Jurkat, Clone E6-1 (cell line): ENCODE measurements at regions not wholly inside any gene's neighbourhood (a gene's known extent, or its start where the extent isn't known, plus 50 kb on each side); places are given as distances from the start of the nearest gene placed in this dataset.

Source experiments
- DNase-seq: peaks from one replicate; pipeline ENCODE4 v3.0.0-alpha.2; 2011; ENCODE audit warnings: low read depth, low spot score
- H3K4me3 ChIP-seq: 2 replicates; pipeline ENCODE4 v1.5.1; 2011; ENCODE audit warnings: mild to moderate bottlenecking, low read length, control low read depth, moderate library complexity

DNA sequence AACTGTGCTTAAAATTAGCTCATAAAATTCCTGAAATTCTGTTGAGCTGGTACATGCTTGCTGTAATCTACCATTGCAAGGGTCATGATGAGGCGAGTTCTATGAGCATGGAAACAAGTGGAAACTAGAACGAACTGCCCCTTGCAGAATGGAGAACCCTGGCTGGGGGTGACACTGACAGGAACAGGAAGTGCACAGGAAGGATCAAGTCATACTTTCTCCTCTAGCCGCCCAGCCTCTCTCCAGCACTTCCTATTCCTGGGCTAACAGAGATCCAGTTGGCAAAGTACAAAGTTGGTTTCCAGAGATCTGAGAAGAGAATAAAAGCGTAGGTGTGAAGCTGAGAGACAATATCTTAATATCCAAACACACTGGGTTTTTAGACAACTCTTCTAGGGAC lies 414.2 kb upstream of the PODXL start:
- no peak for DNase-seq
- no peak overlapping the region for H3K4me3 ChIP-seq

DNA sequence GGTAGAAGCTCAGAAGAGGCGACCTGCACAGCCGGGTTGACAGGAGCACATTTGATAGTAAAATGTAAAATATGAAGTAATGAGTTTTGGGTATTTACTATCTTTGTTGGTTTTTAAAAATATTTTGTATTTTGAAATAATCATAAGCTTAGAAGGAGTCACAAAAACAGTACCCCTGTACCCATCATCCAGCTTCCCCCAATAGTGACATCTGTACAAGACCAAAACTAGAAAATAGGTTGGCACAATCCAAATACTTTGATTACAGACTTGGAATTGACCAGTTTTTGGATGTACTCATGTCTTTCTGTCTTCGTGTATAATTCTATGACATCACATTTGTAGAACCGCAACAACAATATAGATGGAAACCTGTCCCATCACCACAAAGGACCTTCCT lies 413.1 kb upstream of the PODXL start:
- H3K4me3 ChIP-seq, result no peak overlapping the region
- no peak for DNase-seq

DNA sequence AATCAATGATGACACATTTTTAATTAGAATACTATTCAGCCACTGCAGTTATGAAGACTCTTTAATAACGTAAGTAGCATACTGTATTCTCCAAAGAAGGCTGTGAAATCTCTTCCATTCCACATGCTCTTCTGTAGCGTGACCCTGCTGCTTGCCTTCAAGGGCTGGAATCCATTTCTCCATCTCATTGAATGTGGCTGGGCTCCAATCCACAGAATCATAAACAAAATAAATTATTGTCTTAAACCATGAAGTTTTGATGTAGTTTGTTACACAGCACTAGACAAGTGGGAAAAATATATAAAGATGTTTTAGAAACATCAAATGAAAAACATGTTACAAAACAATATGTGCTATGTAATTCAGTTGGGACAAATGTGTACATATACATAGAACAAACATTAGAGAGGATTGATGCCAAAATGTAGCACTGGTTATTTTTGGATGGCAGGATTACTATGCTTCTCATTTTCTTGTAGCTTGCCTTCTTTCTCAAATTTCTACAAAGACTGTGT lies 410.8 kb upstream of the PODXL start:
- DNase-seq, result no peak
- H3K4me3 ChIP-seq, result no peak overlapping the region

DNA sequence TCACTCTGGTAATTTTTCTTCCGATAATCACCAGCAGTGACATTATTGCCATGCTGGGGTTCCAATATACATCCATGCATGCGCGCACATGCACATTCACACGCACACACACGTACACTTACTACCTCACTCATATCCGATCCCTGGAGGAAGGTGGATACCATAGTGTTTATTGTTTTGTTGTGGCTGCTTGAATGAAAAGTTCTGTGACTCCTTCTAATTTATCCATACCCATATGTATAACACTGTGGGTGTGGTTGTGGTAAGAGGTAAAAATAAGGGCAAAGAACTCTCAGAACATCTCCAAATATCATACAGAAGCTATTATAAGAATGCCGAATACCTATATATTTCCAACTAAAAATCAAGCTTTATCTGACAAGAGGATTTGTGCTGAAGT lies 407.8 kb upstream of the PODXL start:
- no peak for DNase-seq
- no peak overlapping the region for H3K4me3 ChIP-seq

DNA sequence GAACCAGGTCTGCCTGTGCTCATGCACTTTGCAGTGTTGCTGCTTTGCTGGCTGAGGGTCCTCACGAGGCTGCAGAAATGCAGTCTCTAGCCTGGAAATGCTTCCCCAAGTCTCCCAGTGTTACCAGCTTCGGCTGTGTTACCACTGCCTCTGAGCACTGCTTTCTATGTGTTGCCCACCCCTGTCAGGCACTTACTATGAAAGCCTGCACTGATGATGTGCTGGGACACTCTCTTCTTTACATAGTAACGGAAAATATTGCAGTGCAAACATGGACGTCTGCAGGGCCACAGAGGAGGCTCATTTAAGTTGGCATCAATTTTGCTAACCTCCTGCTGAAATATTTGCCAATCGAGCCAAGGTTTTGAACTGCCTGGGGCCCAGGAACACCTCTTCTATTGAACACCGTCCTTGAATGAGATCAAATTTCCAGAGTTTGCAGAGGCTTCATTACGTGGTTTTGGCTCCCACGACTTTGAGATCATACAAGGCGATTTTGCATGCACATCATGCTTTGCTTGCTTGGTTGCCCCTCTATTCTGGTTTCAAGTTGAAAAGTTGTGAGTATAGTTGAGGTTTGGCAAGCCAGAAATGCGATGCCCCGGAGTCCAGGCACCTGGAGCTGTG lies 404.7 kb upstream of the PODXL start:
- H3K4me3 ChIP-seq, result no peak overlapping the region
- no peak for DNase-seq

DNA sequence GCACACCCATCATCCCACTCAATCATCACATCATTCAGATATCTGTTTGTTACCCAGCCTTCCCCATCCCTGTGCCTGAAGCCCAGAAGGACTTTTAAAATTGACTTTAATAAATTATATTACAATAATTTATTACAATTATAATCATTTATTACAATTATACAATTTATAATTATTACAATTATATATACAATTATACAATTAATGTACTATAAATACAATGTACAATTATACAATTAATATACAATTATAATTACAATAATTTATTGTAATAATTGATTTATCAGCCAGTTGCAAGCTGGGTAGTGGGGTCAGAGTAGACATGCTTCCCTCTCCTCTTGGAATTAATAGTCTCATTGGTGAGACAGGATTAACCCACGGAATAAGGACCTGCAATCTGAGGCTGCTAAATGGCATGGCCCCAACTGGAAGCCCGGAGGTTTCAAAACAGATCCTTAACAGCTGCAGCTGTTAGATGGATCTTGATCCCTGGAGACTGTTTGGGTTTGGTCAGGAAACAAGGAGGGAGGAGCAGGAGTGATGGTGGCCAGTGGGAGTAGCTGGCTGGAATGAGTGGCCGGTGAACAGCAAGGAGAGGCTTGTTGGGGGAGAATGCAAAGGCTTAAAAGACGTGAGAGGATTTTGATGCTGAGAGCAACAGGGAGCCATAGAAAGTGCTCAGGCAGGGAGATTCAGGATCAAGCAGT lies 402.8 kb upstream of the PODXL start:
- DNase-seq, result no peak
- no peak overlapping the region for H3K4me3 ChIP-seq

DNA sequence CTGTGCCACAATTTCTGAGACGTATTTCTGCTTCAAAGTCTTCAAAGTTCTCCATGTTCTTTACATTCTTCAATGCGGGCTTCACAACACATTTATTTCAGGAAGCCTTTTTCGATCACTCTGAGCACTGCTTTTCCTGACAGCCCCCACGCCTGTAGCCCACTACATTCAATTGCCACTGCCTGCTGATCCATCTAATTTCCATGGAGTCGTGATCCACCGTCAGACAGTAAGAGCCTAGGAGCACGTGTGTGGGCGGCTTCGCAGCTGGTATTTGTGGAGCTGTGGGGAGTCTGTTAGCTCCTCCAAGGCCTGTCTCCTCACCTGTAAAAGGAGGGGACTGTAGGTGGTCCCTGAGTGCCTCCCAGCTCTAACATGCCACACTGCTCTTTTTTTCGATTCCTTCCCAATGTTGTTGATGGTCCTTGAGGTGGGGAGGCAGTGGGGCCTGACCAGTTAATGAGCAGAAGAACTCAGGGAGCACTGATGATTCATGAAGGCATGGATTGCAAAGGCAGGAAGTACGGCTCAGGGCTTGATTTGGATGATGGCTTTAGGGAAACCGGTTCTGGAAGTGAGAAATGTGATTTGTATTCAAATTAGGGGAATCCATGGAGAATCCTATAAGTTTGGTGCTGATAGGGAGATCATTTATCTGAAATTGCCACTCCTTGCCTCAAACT lies 401.1 kb upstream of the PODXL start:
- DNase-seq, result no peak
- no peak overlapping the region for H3K4me3 ChIP-seq

DNA sequence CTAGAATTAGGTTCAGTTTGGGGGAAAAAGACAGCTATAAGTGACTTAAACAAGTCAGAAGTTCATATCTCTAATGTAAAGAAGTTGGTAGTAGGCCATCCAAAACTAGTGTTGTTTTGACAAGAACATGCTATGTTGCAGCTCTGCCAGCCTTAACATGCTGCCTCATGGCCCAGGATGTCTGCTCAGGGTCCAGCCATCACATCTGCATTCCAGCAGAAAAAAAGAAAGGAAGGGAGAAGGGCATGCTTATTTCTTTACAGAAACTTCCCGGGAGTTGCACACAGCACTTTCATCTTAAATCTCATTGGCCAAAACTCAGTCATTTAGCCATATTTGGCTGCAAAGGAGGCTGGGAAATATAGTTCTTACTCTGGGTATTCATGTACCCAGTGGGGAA lies 400.4 kb upstream of the PODXL start:
- DNase-seq, result no peak
- no peak overlapping the region for H3K4me3 ChIP-seq

DNA sequence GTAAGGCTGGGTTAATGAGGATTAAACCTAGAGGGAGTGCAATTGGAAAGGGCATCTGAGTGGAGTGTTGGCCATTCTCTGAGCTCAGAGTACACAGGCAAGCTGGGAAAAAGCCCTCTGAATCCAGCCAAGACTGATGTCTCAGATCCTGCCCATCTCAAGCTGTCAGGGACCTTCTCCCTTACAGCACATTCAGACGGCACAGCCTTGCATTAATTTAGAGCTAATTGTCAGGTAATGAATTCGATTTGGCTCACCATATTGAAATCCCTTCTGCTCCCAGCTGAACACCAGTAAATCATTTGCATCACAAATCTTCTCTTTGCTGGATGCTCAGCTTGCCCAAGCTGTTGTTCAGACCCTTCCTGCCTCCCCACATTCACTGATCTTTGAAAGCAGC lies 399.3 kb upstream of the PODXL start:
- DNase-seq, result no peak
- no peak overlapping the region for H3K4me3 ChIP-seq

DNA sequence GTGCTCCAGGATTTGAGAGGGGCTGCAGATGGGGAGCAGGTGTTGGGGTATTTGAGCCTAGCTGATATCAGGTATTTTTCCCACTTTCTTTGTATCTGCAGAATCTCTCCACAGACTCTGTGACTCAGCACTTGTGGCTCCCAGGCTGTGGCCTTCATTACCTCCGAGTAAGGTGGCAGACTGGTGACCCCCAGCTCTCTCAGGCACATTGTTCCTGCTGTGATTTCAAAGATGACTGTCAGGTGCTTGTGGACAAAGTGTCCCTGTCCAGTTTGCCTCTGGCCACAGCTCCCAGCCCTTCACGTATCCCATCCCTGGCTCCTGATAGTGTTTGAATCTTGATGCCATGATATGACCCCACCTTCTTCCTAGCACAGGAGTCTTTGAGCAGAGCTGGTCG lies 396.8 kb upstream of the PODXL start:
- H3K4me3 ChIP-seq, result no peak overlapping the region
- DNase-seq, result no peak

DNA sequence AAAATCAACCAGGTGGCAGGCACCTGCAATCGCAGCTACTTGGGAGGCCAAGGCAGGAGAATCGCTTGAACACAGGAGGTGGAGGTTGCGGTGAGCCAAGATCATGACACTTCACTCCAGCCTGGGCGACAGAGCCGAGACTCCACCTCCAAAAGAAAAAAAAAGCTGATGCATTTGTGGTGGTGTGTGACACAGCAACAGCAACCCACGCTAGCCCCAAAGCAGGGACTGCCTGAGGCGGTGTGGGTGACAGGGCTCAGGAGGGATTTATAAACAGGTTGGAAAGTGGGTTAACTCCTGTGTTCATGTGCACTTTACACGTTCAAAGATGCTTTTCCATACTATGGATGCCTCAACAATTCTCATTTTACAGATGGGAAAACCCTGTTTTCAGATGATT lies 395.9 kb upstream of the PODXL start:
- DNase-seq, result no peak
- no peak overlapping the region for H3K4me3 ChIP-seq

DNA sequence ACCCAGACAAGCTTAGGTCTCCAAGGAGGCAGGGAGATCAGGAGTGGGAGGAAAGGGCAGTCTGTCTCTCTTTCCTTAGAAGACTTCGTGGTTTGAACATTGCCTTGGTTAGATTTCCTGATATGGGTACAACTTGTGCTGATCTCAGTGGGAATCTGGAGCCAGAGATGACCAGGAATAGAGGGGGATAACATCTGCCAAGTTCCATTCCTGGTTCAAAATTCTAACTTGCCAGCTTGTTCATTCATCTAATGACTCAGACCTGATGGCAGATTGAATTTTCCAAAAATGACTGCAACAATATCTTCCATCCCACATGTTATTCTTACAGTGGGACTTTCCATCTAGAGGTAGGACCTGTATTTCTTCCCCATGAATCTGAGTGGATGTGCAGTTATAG lies 394.3 kb upstream of the PODXL start:
- no peak overlapping the region for H3K4me3 ChIP-seq
- DNase-seq, result no peak

DNA sequence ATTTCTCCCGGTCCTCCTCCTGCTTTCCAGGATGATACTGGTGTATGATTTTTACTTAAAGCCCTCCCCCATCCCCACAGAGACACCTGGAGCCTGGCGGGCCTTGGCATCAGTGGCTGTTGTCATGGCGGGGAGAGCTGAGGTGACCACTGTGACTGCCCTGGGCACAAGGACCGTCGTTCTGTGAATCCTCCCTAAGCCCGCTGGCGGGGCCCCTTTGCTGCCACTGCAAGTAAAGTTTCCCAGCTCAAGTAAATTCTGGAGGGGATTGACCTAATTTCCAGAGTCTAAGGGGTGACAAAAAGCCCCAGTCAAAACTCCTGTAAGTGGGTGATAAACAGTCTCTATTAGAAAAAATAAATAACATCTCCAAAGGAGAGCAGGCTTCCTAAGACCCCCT lies 393.2 kb upstream of the PODXL start:
- DNase-seq, result no peak
- no peak overlapping the region for H3K4me3 ChIP-seq

DNA sequence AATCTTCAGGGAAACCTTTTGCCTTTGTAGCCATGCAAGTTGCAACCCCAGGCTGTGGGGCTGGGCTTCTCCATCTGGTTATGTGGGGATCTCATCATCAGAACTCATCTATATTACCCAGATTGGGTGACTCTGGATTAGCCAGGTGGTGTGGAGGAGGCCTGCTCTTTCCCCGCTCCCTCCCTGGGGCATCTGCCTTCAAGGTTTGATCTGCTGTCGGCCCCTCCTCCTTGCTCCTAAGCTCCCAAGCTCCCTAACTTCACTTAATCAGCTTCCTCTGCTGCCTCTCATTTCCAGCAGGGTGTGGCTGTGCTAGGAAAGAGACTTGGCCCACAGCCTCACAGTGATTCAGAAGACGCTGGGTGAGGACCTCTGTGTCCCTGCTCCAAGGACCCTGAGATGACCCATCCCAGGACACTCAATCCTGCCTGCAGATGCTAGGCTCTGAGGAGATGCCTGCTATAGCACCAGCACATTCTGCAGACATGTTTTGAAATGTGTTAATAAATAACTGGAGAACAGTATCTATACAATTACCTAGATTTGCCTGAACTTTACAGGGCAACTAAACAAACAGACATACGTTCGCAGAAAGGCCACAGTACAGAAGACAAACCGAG lies 392.1 kb upstream of the PODXL start:
- H3K4me3 ChIP-seq, result no peak overlapping the region
- DNase-seq, result no peak

DNA sequence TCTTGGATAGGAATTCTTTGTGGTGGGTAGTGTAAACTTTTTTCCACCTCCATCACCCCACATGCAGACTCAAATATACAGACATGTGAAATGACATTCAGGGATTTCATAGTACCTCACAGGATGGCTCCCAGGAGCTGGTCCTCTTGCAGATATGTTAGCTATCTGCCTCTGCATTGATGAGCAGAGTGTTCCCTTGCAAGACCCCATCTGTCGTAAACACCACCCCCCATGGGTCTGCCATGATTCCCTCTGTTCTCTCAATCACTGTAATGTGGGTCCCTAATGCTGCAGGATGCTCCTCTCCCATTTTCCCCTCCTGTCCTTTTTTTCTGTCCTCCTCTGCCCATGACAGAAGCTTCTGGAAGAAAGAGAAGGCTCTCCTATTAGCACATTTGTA lies 391.2 kb upstream of the PODXL start:
- DNase-seq, result no peak

DNA sequence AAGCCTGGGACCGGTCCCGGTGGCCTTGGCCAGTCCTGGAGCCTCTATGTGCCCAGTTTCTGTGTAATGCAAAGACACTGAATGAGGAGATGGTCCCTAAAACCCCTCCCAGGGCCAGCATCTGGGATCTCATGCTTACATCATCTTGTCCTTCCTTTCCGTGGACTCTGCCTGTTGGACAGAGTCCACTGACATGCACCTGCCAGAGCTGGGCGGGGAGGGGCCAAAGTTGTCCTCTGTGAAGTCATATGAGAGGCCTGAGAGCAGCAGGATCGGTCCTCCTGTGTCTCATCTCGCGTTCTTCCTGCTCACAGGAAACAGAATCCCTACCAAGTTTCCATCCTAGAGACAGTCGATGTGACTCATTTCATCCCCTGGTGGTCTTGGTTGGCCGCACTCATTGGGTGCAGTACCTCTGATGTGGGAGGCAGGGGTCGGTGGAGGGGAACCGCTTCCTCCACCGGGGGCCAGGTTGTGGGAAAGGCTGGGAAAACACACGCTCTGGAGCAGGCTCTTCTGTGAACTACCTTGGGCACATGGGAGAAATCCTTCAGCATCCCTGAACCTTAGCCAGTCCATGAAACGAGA lies 389.6 kb upstream of the PODXL start:
- no peak overlapping the region for H3K4me3 ChIP-seq
- no peak for DNase-seq

More for the DNA sequence above, 391.2 kb upstream of the PODXL start:
- no peak overlapping the region for H3K4me3 ChIP-seq

DNA sequence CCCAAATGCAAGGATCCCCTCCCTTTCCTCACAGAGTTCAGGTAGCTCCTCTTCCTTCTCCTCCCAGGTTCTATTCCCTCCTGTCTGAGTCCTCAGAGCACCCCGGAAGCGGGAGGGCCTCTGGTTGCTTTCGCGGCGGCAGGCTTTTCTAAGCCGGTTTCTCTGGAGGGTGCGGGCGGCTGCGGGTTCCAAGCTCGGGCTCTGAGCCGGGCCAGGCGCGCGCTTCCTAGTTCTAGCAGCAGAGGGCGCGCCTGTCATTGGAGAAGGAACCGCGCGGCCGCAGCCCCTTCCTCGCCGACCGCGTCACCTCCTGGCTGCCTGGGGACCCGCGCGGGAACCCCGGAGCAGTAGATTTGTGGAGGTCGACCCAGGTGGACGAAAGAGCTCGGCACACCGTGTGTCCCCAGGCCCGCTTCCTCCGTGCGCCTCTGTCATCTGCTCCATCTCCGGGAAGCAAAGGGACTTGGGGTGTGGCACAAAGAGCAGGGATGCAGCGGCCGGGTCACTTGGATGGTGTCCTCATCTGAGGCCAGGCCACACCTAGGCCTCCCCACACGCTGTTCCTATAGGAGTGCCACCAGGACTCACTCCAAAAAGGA lies 389.0 kb upstream of the PODXL start:
- DNase-seq, result peak; percentile 30
- no peak overlapping the region for H3K4me3 ChIP-seq

DNA sequence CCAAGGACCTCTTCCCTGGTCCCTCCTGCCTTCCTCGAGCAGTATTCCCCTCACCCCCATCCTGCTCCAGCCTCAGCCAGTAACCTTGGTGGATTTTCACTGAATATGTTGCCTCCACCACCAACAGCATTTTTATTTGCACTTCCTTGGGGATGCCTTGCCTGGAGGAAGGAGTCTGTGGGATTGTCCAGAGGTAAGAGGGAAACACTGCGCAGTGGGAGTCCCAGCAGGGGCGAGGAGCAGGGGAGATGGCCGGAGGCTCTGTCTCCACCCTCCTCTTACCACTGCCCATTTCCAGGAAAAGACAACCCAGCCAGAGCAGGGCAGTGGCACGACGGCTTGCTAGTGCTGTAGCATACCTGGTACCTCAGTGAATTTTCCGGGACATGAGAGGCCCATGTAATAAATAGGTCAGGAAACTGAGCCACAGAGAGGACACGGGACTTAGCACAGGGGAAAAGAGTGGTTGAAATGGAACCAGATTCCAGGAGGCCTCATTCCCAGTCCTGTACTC lies 388.2 kb upstream of the PODXL start:
- no peak for DNase-seq
- H3K4me3 ChIP-seq, result no peak overlapping the region

DNA sequence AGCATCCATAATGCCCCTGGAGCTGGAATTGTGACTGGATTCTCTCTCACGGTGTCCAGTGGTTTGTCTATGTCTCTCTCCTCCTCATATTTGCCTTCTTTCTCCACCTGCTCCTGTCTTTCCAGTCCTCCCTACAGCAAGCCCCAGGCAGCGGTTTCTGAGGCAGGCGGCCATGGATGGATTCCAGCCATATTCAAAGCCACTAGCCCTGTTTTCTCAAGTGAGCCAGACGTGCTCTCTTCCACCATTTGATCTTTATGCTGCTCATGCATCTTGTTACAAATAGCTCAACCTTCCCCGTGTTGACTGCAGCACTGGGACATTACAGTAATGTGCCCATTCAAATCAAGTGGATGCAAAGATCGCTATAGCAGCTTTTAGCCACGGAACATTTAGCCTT lies 387.2 kb upstream of the PODXL start:
- H3K4me3 ChIP-seq, result no peak overlapping the region
- no peak for DNase-seq
